Neural cell (in vitro differentiated cells): ENCODE measurements at regions not wholly inside any gene's neighbourhood (a gene's known extent, or its start where the extent isn't known, plus 50 kb on each side); places are given as distances from the start of the nearest gene placed in this dataset.
"Not testable (repeated sequence)": the region's sequence is repeated elsewhere in the genome, so short reads cannot be mapped to it uniquely, and the experiment has no call there.

Source experiments
- H2AFZ ChIP-seq: fragments of 200-600, 300-800 bp; sonication (generic), shearing (Covaris generic); 2 replicates; pipeline ENCODE4 v1.6.0; 2014; ENCODE audit warnings: low read depth, mild to moderate bottlenecking, antibody characterized with exemption, low read length, moderate library complexity
- H3F3A ChIP-seq: fragments of 200-600 bp; shearing (Covaris generic); 2 replicates; pipeline ENCODE4 v1.6.1; 2016; ENCODE audit warnings: mild to moderate bottlenecking, moderate library complexity, mixed read lengths, antibody characterized with exemption, low read length; ENCODE audit not compliant: insufficient read depth, poor library complexity, severe bottlenecking
- H3K27ac ChIP-seq: fragments of 200-600, 300-800 bp; sonication (generic), shearing (Covaris generic); 2 replicates; pipeline ENCODE4 v1.5.1; 2014; ENCODE audit warnings: mild to moderate bottlenecking, low read length, moderate library complexity
- H3K27me3 ChIP-seq: fragments of 300-800, 200-600 bp; sonication (generic), shearing (Covaris generic); 2 replicates; pipeline ENCODE4 v1.6.0; 2014; ENCODE audit warnings: mild to moderate bottlenecking, low read depth, low read length, moderate library complexity; ENCODE audit not compliant: insufficient read depth
- H3K36me3 ChIP-seq: fragments of 300-800, 200-600 bp; sonication (generic), shearing (Covaris generic); 2 replicates; pipeline ENCODE4 v1.5.1; 2014; ENCODE audit warnings: mild to moderate bottlenecking, antibody characterized with exemption, low read length, moderate library complexity; ENCODE audit not compliant: insufficient read depth
- H3K4me2 ChIP-seq: fragments of 300-800, 200-600 bp; sonication (generic), shearing (Covaris generic); 2 replicates; pipeline ENCODE4 v1.6.0; 2014; ENCODE audit warnings: mild to moderate bottlenecking, low read length
- H3K4me3 ChIP-seq: fragments of 300-800, 200-600 bp; sonication (generic), shearing (Covaris generic); 2 replicates; pipeline ENCODE4 v1.5.1; 2014; ENCODE audit warnings: mild to moderate bottlenecking, low read length, moderate library complexity
- H3K79me2 ChIP-seq: fragments of 200-600 bp; shearing (Covaris generic); replicated peaks from 2 replicates; pipeline ENCODE4 v1.6.0; 2014; ENCODE audit warnings: mild to moderate bottlenecking, low read length, moderate library complexity; ENCODE audit not compliant: insufficient read depth
- H3K9ac ChIP-seq: fragments of 300-800, 200-600 bp; sonication (generic), shearing (Covaris generic); 2 replicates; pipeline ENCODE4 v1.6.1; 2016; ENCODE audit warnings: mild to moderate bottlenecking, low read length, mixed read lengths
- H3K9me2 ChIP-seq: fragments of 200-600 bp; shearing (Covaris generic); 2 replicates; pipeline ENCODE4 v1.6.1; 2016; ENCODE audit warnings: mild to moderate bottlenecking, low read length, mixed read lengths; ENCODE audit not compliant: insufficient read depth
- H3K9me3 ChIP-seq: fragments of 200-600, 300-800 bp; sonication (generic), shearing (Covaris generic); 2 replicates; pipeline ENCODE4 v1.6.1; 2016; ENCODE audit warnings: mild to moderate bottlenecking, mixed run types, low read length, moderate library complexity, mixed read lengths
- H4K20me1 ChIP-seq: fragments of 200-600 bp; shearing (Covaris generic); 2 replicates; pipeline ENCODE4 v1.6.1; 2016; ENCODE audit warnings: mild to moderate bottlenecking, mixed run types; ENCODE audit not compliant: insufficient read depth
- CTCF ChIP-seq: fragments of 450-650 bp; IDR thresholded peaks from 2 replicates; pipeline ENCODE4 v1.5.1; 2014; ENCODE audit warnings: antibody characterized with exemption, mild to moderate bottlenecking, moderate library complexity; ENCODE audit not compliant: poor library complexity, severe bottlenecking
- EP300 ChIP-seq: fragments of 450-650 bp; conservative IDR thresholded peaks from 2 replicates; pipeline ENCODE4 v1.6.1; 2014; ENCODE audit warnings: antibody characterized with exemption, mild to moderate bottlenecking, moderate library complexity; ENCODE audit not compliant: poor library complexity, severe bottlenecking
- EZH2 ChIP-seq: fragments of 200-600, 300-800 bp; shearing (Covaris generic), sonication (generic); IDR thresholded peaks from 2 replicates; pipeline ENCODE4 v1.6.1; 2014; ENCODE audit warnings: antibody characterized with exemption, low read length, borderline replicate concordance, mild to moderate bottlenecking; ENCODE audit not compliant: insufficient read depth, poor library complexity, severe bottlenecking
- MXI1 ChIP-seq: fragments of 450-650 bp; conservative IDR thresholded peaks from 2 replicates; pipeline ENCODE4 v1.6.1; 2014; ENCODE audit warnings: antibody characterized with exemption, mild to moderate bottlenecking; ENCODE audit not compliant: poor library complexity, severe bottlenecking
- POLR2AphosphoS5 ChIP-seq: IDR thresholded peaks from 2 replicates; pipeline ENCODE4 v1.6.1; 2012
- RAD21 ChIP-seq: fragments of 450-650 bp; conservative IDR thresholded peaks from 2 replicates; pipeline ENCODE4 v1.6.1; 2014; ENCODE audit warnings: antibody characterized with exemption, mild to moderate bottlenecking, moderate library complexity
- REST ChIP-seq: IDR thresholded peaks from 2 replicates; pipeline ENCODE4 v1.6.1; 2012; ENCODE audit warnings: borderline replicate concordance
- SMC3 ChIP-seq: fragments of 450-650 bp; conservative IDR thresholded peaks from 2 replicates; pipeline ENCODE4 v1.6.1; 2014; ENCODE audit warnings: antibody characterized with exemption, mild to moderate bottlenecking, moderate library complexity; ENCODE audit not compliant: poor library complexity
- TAF1 ChIP-seq: IDR thresholded peaks from 2 replicates; pipeline ENCODE4 v1.6.1; 2012; ENCODE audit warnings: low read depth

GRCh38 chr13:31556376-31556775 lies 182.9 kb upstream of the RXFP2 start:
- no peak overlapping the region for H2AFZ ChIP-seq
- no peaks in the 10 kb centered on the region for H3K36me3 ChIP-seq
- no peaks in the 10 kb centered on the region for H4K20me1 ChIP-seq
- TF ChIP-seq EP300, result no peak
- TF ChIP-seq MXI1, result no peak
- no peak for TF ChIP-seq SMC3
- no peak for TF ChIP-seq TAF1
- TF ChIP-seq EZH2, result no peak
- no peak for TF ChIP-seq REST
- no peak for TF ChIP-seq CTCF
- TF ChIP-seq RAD21, result no peak
- no peak for TF ChIP-seq POLR2AphosphoS5
- no peak overlapping the region for H3K27ac ChIP-seq
- no peak overlapping the region for H3K4me3 ChIP-seq
- H3F3A ChIP-seq, result no peaks in the 10 kb centered on the region
- H3K9me2 ChIP-seq, result no peaks in the 10 kb centered on the region
- H3K9me3 ChIP-seq, result no peaks in the 10 kb centered on the region
- H3K9ac ChIP-seq, result no peak overlapping the region
- H3K79me2 ChIP-seq, result no peaks in the 10 kb centered on the region
- no peak overlapping the region for H3K4me2 ChIP-seq
- no peaks in the 10 kb centered on the region for H3K27me3 ChIP-seq

GRCh38 chr13:31584221-31584620 lies 155.1 kb upstream of the RXFP2 start:
- H3K9me2 ChIP-seq, H2AFZ ChIP-seq, H4K20me1 ChIP-seq, H3K79me2 ChIP-seq, H3F3A ChIP-seq, H3K9ac ChIP-seq, H3K4me3 ChIP-seq, H3K36me3 ChIP-seq, H3K27ac ChIP-seq, H3K9me3 ChIP-seq, H3K4me2 ChIP-seq, H3K27me3 ChIP-seq: not testable (repeated sequence)

GRCh38 chr13:31587698-31588266 lies 151.5 kb upstream of the RXFP2 start:
- no peak overlapping the region for H3K4me3 ChIP-seq
- H2AFZ ChIP-seq, result no peak overlapping the region
- H3K27me3 ChIP-seq, result no peaks in the 10 kb centered on the region
- no peak overlapping the region for H3K9ac ChIP-seq
- no peaks in the 10 kb centered on the region for H3K36me3 ChIP-seq
- H3K9me3 ChIP-seq, result no peaks in the 10 kb centered on the region
- H3F3A ChIP-seq, result no peaks in the 10 kb centered on the region
- no peak overlapping the region for H3K4me2 ChIP-seq
- H3K27ac ChIP-seq, result no peak overlapping the region
- H3K9me2 ChIP-seq, result no peaks in the 10 kb centered on the region
- no peaks in the 10 kb centered on the region for H4K20me1 ChIP-seq
- TF ChIP-seq REST (no peak), TAF1 (no peak), RAD21 (no peak), SMC3 (no peak), MXI1 (no peak), POLR2AphosphoS5 (no peak), EZH2 (no peak), EP300 (no peak), CTCF (no peak)
- H3K79me2 ChIP-seq, result no peaks in the 10 kb centered on the region
